Loucy (cell line): ENCODE measurements at regions not wholly inside any gene's neighbourhood (a gene's known extent, or its start where the extent isn't known, plus 50 kb on each side); places are given as distances from the start of the nearest gene placed in this dataset.

ENCODE experiments used
- H2AFZ ChIP-seq: fragments of 200-600 bp; sonication (generic); 2 replicates; pipeline ENCODE4 v1.6.0; 2016; ENCODE audit warnings: antibody characterized with exemption, mild to moderate bottlenecking, low read length, moderate library complexity
- H3F3A ChIP-seq: fragments of 200-600 bp; 2 replicates; pipeline ENCODE4 v1.6.0; 2016; ENCODE audit warnings: antibody characterized with exemption, low read depth, mild to moderate bottlenecking
- H3K27me3 ChIP-seq: fragments of 200-600 bp; sonication (generic); 2 replicates; pipeline ENCODE4 v1.6.1; 2014; ENCODE audit warnings: low read length, mild to moderate bottlenecking; ENCODE audit not compliant: insufficient read depth, poor library complexity, severe bottlenecking
- H3K36me3 ChIP-seq: fragments of 200-600 bp; sonication (generic); 2 replicates; pipeline ENCODE4 v1.6.1; 2016; ENCODE audit warnings: low read length; ENCODE audit not compliant: insufficient read depth
- H3K4me1 ChIP-seq: fragments of 200-600 bp; sonication (generic); 2 replicates; pipeline ENCODE4 v1.5.1; 2014; ENCODE audit warnings: low read length, mild to moderate bottlenecking; ENCODE audit not compliant: insufficient read depth, poor library complexity, severe bottlenecking
- H3K4me2 ChIP-seq: fragments of 200-600 bp; sonication (generic); 2 replicates; pipeline ENCODE4 v1.6.0; 2014; ENCODE audit warnings: antibody characterized with exemption, low read length, low read depth, mild to moderate bottlenecking; ENCODE audit not compliant: poor library complexity, severe bottlenecking
- H3K4me3 ChIP-seq: fragments of 200-600 bp; sonication (generic); 2 replicates; pipeline ENCODE4 v1.5.1; 2014; ENCODE audit warnings: low read length, mild to moderate bottlenecking, mixed read lengths; ENCODE audit not compliant: poor library complexity, severe bottlenecking
- H3K79me2 ChIP-seq: fragments of 200-600 bp; sonication (generic); 2 replicates; pipeline ENCODE4 v1.6.1; 2014; ENCODE audit warnings: low read length; ENCODE audit not compliant: insufficient read depth
- H3K9ac ChIP-seq: fragments of 200-600 bp; sonication (generic); 2 replicates; pipeline ENCODE4 v1.6.0; 2014; ENCODE audit warnings: mild to moderate bottlenecking, low read depth, low read length, moderate library complexity; ENCODE audit not compliant: poor library complexity, severe bottlenecking
- H3K9me2 ChIP-seq: fragments of 200-600 bp; sonication (generic); replicated peaks from 2 replicates; pipeline ENCODE4 v1.6.1; 2016; ENCODE audit warnings: low read depth, low read length, mixed read lengths
- H3K9me3 ChIP-seq: fragments of 200-600 bp; sonication (generic); 2 replicates; pipeline ENCODE4 v1.6.1; 2014; ENCODE audit warnings: mild to moderate bottlenecking, antibody characterized with exemption, low read length, low read depth; ENCODE audit not compliant: insufficient read depth
- H4K20me1 ChIP-seq: fragments of 200-600 bp; sonication (generic); 2 replicates; pipeline ENCODE4 v1.6.0; 2014; ENCODE audit warnings: antibody characterized with exemption, low read length, mild to moderate bottlenecking; ENCODE audit not compliant: insufficient read depth, poor library complexity, severe bottlenecking
- EZH2phosphoT487 ChIP-seq: fragments of 200-600 bp; IDR thresholded peaks from 2 replicates; pipeline ENCODE4 v1.6.1; 2018; ENCODE audit warnings: antibody characterized with exemption, mild to moderate bottlenecking, moderate library complexity, borderline replicate concordance
- TF ChIP-seq, protein P1 (sequence below): fragments of 200-600 bp; sonication (generic); conservative IDR thresholded peaks from 2 replicates; pipeline ENCODE4 v1.5.1; 2014; ENCODE audit warnings: mild to moderate bottlenecking, antibody characterized with exemption, low read length

DNA sequence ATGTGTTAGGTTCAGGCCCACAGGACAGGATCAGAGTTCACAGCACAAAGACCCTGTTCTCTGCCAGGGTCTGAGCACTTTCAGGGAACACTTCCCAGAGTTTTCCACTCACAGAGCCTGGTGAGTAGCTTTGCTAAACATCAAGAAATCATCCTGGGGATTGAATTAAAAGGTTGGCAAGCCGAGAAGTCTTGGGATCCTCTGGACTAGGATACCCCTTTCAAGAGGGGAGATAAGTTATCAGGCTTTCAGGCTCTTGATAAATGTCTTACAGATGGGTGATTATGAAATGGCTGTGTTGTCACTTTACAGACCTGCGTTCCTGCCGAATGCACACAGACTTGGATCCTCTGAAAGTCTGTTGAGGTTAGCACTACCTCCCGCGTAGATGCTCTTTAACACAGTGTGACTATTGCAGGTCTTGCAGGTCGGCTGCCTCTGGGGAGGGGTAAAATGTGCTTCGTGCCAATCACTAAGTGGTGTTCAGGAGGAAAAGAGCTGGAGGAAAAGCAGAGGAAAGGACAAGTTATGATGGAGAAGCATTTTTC is 473.5 kb upstream of the AKR1E2 start:
- Histone ChIP-seq H3K4me3 (no peak overlapping the region), H3K4me1 (peaks cover 15% of the 10 kb centered on the region), H3F3A (no peaks in the 10 kb centered on the region), H2AFZ (no peak overlapping the region), H3K9me3 (no peaks in the 10 kb centered on the region), H3K9me2 (no peaks in the 10 kb centered on the region), H3K79me2 (no peaks in the 10 kb centered on the region), H3K9ac (no peak overlapping the region), H4K20me1 (no peaks in the 10 kb centered on the region), H3K4me2 (no peak overlapping the region), H3K36me3 (no peaks in the 10 kb centered on the region), H3K27me3 (no peaks in the 10 kb centered on the region)
- TF ChIP-seq EZH2phosphoT487, result no peak
- TF ChIP-seq, protein P1, sequence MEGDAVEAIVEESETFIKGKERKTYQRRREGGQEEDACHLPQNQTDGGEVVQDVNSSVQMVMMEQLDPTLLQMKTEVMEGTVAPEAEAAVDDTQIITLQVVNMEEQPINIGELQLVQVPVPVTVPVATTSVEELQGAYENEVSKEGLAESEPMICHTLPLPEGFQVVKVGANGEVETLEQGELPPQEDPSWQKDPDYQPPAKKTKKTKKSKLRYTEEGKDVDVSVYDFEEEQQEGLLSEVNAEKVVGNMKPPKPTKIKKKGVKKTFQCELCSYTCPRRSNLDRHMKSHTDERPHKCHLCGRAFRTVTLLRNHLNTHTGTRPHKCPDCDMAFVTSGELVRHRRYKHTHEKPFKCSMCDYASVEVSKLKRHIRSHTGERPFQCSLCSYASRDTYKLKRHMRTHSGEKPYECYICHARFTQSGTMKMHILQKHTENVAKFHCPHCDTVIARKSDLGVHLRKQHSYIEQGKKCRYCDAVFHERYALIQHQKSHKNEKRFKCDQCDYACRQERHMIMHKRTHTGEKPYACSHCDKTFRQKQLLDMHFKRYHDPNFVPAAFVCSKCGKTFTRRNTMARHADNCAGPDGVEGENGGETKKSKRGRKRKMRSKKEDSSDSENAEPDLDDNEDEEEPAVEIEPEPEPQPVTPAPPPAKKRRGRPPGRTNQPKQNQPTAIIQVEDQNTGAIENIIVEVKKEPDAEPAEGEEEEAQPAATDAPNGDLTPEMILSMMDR, result no peak

GRCh38 chr10:4351723-4352413 is 474.1 kb upstream of the AKR1E2 start:
- Histone ChIP-seq H2AFZ (no peak overlapping the region), H3K9me3 (no peaks in the 10 kb centered on the region), H3K9ac (no peak overlapping the region), H3K4me1 (peaks cover 15% of the 10 kb centered on the region), H3K4me3 (no peak overlapping the region), H3K79me2 (no peaks in the 10 kb centered on the region), H4K20me1 (no peaks in the 10 kb centered on the region), H3K4me2 (no peak overlapping the region), H3K27me3 (no peaks in the 10 kb centered on the region), H3F3A (no peaks in the 10 kb centered on the region), H3K9me2 (no peaks in the 10 kb centered on the region), H3K36me3 (no peaks in the 10 kb centered on the region)
- TF ChIP-seq EZH2phosphoT487, result no peak
- TF ChIP-seq, protein P1, result no peak

DNA sequence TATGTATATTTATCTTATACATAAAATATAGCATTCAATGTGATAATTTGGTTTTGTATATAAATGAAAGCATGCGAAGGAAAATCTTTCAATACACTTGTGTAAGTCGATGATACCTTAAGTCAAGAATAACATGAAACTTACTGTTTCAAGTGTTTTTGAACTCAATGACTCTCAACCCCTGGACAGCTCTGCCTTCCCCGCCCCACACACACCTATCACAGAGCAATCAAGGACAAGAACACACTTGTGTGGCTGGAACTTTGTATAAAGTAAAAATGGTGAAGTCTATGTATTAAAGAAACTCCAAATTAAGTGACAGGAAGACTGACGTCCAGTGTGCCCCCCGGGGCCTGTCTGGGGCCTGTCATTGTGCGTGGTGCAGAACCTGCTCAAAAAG is 478.6 kb upstream of the AKR1E2 start:
- no peak overlapping the region for H3K9ac ChIP-seq
- TF ChIP-seq, protein P1, result no peak
- no peak for TF ChIP-seq EZH2phosphoT487

More for the DNA sequence above, 478.6 kb upstream of the AKR1E2 start:
- no peaks in the 10 kb centered on the region for H3K9me3 ChIP-seq
- no peaks in the 10 kb centered on the region for H3K9me2 ChIP-seq
- H3K4me1 ChIP-seq, result no peaks in the 10 kb centered on the region
- no peaks in the 10 kb centered on the region for H3K27me3 ChIP-seq
- no peaks in the 10 kb centered on the region for H3K36me3 ChIP-seq
- no peaks in the 10 kb centered on the region for H4K20me1 ChIP-seq
- H2AFZ ChIP-seq, result no peak overlapping the region
- H3K4me3 ChIP-seq, result no peak overlapping the region
- no peaks in the 10 kb centered on the region for H3F3A ChIP-seq
- no peak overlapping the region for H3K4me2 ChIP-seq
- no peaks in the 10 kb centered on the region for H3K79me2 ChIP-seq
